ENCODE measurements at regions not wholly inside any gene's neighbourhood (a gene's known extent, or its start where the extent isn't known, plus 50 kb on each side); places are given as distances from the start of the nearest gene placed in this dataset.

GRCh38 chr10:81708929-81709328 is 166.1 kb upstream of the NRG3 start:
- Histone ChIP-seq H3K27ac (replicated peaks) (no peak overlapping the region), H3K4me3 (replicated peaks; ENCODE audit: insufficient read depth, low read length) (no peak overlapping the region), H3K27me3 (ENCODE audit: insufficient read depth, poor library complexity, severe bottlenecking) (peaks cover 2% of the 10 kb centered on the region)
- no peak for DNase-seq (ENCODE audit: low read depth in 1 of 2, low spot score in 1 of 2)
- TF ChIP-seq CTCF (IDR thresholded peaks at IDR 0.05; ENCODE audit: insufficient read depth, low read length) = no peak
- no peak for TF ChIP-seq POLR2AphosphoS5 (IDR thresholded peaks at IDR 0.05; ENCODE audit: low read depth)
- TF ChIP-seq GABPA (IDR thresholded peaks at IDR 0.05; ENCODE audit: low read depth) = no peak
- TF ChIP-seq SPI1 (IDR thresholded peaks at IDR 0.05; ENCODE audit: borderline replicate concordance, low read depth) = no peak

- Histone ChIP-seq H3K27ac (replicated peaks) (no peak overlapping the region), H3K4me3 (replicated peaks; ENCODE audit: insufficient read depth, low read length) (no peak overlapping the region), H3K27me3 (ENCODE audit: insufficient read depth, poor library complexity, severe bottlenecking) (no peaks in the 10 kb centered on the region)
- no peak for TF ChIP-seq POLR2AphosphoS5 (IDR thresholded peaks at IDR 0.05; ENCODE audit: low read depth)
- TF ChIP-seq REST (IDR thresholded peaks at IDR 0.05; ENCODE audit: insufficient replicate concordance, low read depth) = no peak
- no peak for TF ChIP-seq SPI1 (IDR thresholded peaks at IDR 0.05; ENCODE audit: borderline replicate concordance, low read depth)
- TF ChIP-seq GABPA (IDR thresholded peaks at IDR 0.05; ENCODE audit: low read depth) = no peak
- DNase-seq (ENCODE audit: low read depth in 1 of 2, low spot score in 1 of 2) = no peak
Observed at GRCh38 chr10:81722399-81722798, 152.6 kb upstream of the NRG3 start.

GRCh38 chr10:81724431-81724830 is 150.6 kb upstream of the NRG3 start:
- no peak for DNase-seq (ENCODE audit: low read depth in 1 of 2, low spot score in 1 of 2)
- Histone ChIP-seq H3K4me3 (replicated peaks; ENCODE audit: insufficient read depth, low read length) (no peak overlapping the region), H3K27me3 (ENCODE audit: insufficient read depth, poor library complexity, severe bottlenecking) (no peaks in the 10 kb centered on the region), H3K27ac (replicated peaks) (no peak overlapping the region)
- TF ChIP-seq GABPA (IDR thresholded peaks at IDR 0.05; ENCODE audit: low read depth) (no peak), CTCF (IDR thresholded peaks at IDR 0.05; ENCODE audit: insufficient read depth, low read length) (no peak), SPI1 (IDR thresholded peaks at IDR 0.05; ENCODE audit: borderline replicate concordance, low read depth) (no peak), POLR2AphosphoS5 (IDR thresholded peaks at IDR 0.05; ENCODE audit: low read depth) (no peak), REST (IDR thresholded peaks at IDR 0.05; ENCODE audit: insufficient replicate concordance, low read depth) (no peak)

GRCh38 chr10:81725851-81726250 is 149.1 kb upstream of the NRG3 start:
- Histone ChIP-seq H3K27ac (replicated peaks) (no peak overlapping the region), H3K4me3 (replicated peaks; ENCODE audit: insufficient read depth, low read length) (no peak overlapping the region), H3K27me3 (ENCODE audit: insufficient read depth, poor library complexity, severe bottlenecking) (no peaks in the 10 kb centered on the region)
- TF ChIP-seq GABPA (IDR thresholded peaks at IDR 0.05; ENCODE audit: low read depth) (no peak), CTCF (IDR thresholded peaks at IDR 0.05; ENCODE audit: insufficient read depth, low read length) (no peak), REST (IDR thresholded peaks at IDR 0.05; ENCODE audit: insufficient replicate concordance, low read depth) (no peak), SPI1 (IDR thresholded peaks at IDR 0.05; ENCODE audit: borderline replicate concordance, low read depth) (no peak), POLR2AphosphoS5 (IDR thresholded peaks at IDR 0.05; ENCODE audit: low read depth) (no peak)
- no peak for DNase-seq (ENCODE audit: low read depth in 1 of 2, low spot score in 1 of 2)

Data from HL-60 (cell line).